ENCODE measurements at regions not wholly inside any gene's neighbourhood (a gene's known extent, or its start where the extent isn't known, plus 50 kb on each side); places are given as distances from the start of the nearest gene placed in this dataset.

- TF ChIP-seq MYC (IDR thresholded peaks at IDR 0.05; ENCODE audit: low read depth, low read length) (no peak), MAX (IDR thresholded peaks at IDR 0.05; ENCODE audit: low read depth, low read length) (no peak), POLR2A (IDR thresholded peaks at IDR 0.05; ENCODE audit: extremely low read depth, insufficient read length) (no peak)
- TF ChIP-seq, protein P1, sequence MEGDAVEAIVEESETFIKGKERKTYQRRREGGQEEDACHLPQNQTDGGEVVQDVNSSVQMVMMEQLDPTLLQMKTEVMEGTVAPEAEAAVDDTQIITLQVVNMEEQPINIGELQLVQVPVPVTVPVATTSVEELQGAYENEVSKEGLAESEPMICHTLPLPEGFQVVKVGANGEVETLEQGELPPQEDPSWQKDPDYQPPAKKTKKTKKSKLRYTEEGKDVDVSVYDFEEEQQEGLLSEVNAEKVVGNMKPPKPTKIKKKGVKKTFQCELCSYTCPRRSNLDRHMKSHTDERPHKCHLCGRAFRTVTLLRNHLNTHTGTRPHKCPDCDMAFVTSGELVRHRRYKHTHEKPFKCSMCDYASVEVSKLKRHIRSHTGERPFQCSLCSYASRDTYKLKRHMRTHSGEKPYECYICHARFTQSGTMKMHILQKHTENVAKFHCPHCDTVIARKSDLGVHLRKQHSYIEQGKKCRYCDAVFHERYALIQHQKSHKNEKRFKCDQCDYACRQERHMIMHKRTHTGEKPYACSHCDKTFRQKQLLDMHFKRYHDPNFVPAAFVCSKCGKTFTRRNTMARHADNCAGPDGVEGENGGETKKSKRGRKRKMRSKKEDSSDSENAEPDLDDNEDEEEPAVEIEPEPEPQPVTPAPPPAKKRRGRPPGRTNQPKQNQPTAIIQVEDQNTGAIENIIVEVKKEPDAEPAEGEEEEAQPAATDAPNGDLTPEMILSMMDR (IDR thresholded peaks at IDR 0.05; ENCODE audit: low read depth, low read length) = no peak
- no peak overlapping the region for H3K4me3 ChIP-seq (ENCODE audit: low read depth, low read length)
- DNase-seq (ENCODE audit: low read depth) = no peak
These were observed 267.7 kb downstream of the FGFR2 start for GRCh38 chr10:121330563-121330962.

DNA sequence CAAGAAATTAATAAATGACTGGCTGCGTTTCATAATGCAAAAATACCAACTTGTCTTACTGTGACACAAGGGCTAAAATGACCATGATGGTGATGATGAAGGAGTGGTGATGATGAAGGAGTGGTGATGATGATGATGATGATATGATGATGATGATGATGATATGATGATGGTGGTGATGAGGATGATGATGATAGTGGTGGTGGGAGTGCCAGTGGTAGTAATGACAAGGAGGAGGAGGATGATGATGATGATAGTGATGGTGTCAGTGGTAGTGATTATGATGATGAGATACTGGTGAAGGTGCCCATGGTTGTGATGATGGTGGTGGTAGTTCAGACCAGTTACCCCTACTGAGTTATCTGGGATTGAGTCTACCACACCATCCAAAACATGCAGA lies 265.9 kb downstream of the FGFR2 start:
- H3K4me3 ChIP-seq (ENCODE audit: low read depth, low read length) = no peak overlapping the region
- TF ChIP-seq, protein P1 (IDR thresholded peaks at IDR 0.05; ENCODE audit: low read depth, low read length) = no peak
- no peak for TF ChIP-seq MYC (IDR thresholded peaks at IDR 0.05; ENCODE audit: low read depth, low read length)
- TF ChIP-seq POLR2A (IDR thresholded peaks at IDR 0.05; ENCODE audit: extremely low read depth, insufficient read length) = no peak
- TF ChIP-seq MAX (IDR thresholded peaks at IDR 0.05; ENCODE audit: low read depth, low read length) = no peak
- no peak for DNase-seq (ENCODE audit: low read depth)

GRCh38 chr10:121332829-121333765 lies 265.1 kb downstream of the FGFR2 start:
- TF ChIP-seq POLR2A (IDR thresholded peaks at IDR 0.05; ENCODE audit: extremely low read depth, insufficient read length) = no peak
- no peak for TF ChIP-seq MYC (IDR thresholded peaks at IDR 0.05; ENCODE audit: low read depth, low read length)
- TF ChIP-seq, protein P1 (IDR thresholded peaks at IDR 0.05; ENCODE audit: low read depth, low read length) = no peak
- no peak for TF ChIP-seq MAX (IDR thresholded peaks at IDR 0.05; ENCODE audit: low read depth, low read length)
- no peak overlapping the region for H3K4me3 ChIP-seq (ENCODE audit: low read depth, low read length)
- no peak for DNase-seq (ENCODE audit: low read depth)

DNA sequence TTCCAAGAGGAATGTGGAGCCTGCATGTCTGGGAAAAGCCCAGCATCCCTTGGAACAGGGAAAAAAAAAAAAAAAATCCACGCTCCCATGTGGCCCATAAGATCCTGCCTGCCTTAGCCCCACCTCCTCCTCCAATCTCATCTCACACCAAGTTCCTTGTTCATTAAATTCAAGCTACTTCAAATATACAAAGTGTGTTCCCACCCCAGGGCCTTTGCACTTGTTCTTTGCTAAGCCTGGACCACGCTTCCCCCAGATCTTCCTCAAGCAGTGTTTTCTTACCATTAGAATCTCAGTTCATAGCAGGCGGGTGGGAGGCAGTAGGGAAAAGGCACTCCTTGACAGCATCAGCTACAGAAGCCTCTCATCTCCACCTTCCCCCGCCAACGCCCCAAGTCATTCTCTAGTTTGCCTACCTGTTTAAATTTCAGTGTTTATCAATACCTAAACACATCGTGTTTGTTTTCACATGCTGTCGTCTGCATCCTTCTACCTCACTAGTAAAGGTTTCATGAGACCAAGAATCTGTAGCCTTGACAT lies 262.8 kb downstream of the FGFR2 start:
- TF ChIP-seq POLR2A (IDR thresholded peaks at IDR 0.05; ENCODE audit: extremely low read depth, insufficient read length) (no peak), MYC (IDR thresholded peaks at IDR 0.05; ENCODE audit: low read depth, low read length) (no peak), MAX (IDR thresholded peaks at IDR 0.05; ENCODE audit: low read depth, low read length) (no peak)
- TF ChIP-seq, protein P1 (IDR thresholded peaks at IDR 0.05; ENCODE audit: low read depth, low read length) = no peak
- DNase-seq (ENCODE audit: low read depth) = no peak
- H3K4me3 ChIP-seq (ENCODE audit: low read depth, low read length) = no peak overlapping the region

DNA sequence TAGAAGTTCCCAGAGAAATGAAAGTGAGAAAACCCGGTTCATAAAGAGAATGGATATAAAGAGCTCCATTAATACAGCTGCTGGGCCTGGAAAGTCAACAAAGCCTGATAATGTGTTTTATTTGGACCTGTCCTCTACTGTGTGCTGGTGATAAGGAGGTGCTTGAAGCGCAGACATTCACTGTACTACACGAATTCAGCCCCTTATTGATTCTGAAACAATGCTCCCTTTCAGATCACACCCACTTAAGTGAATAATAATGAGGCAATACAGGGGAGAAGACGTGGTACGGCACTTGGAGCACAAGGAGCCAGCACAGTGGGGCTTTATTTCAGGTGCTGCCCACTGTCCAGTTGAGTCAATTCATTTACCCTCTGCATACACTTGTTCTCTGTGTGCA lies 260.8 kb downstream of the FGFR2 start:
- TF ChIP-seq POLR2A (IDR thresholded peaks at IDR 0.05; ENCODE audit: extremely low read depth, insufficient read length) (no peak), MAX (IDR thresholded peaks at IDR 0.05; ENCODE audit: low read depth, low read length) (no peak), MYC (IDR thresholded peaks at IDR 0.05; ENCODE audit: low read depth, low read length) (no peak)
- TF ChIP-seq, protein P1 (IDR thresholded peaks at IDR 0.05; ENCODE audit: low read depth, low read length) = no peak
- no peak overlapping the region for H3K4me3 ChIP-seq (ENCODE audit: low read depth, low read length)
- DNase-seq (ENCODE audit: low read depth) = no peak
